Activated T-helper 1 cell treated with anti-CD3 and anti-CD28 coated beads, Interleukin-12 subunit alpha, Interleukin-12 subunit beta, Interleukin-2, Interleukin-4 antibody, amounts not matched to agents 30 ng/mL and 10 ng/mL and 1 ng/mL, durations not matched to agents 14 hours and 24 hours and 36 hours (primary cell): ENCODE measurements at regions not wholly inside any gene's neighbourhood (a gene's known extent, or its start where the extent isn't known, plus 50 kb on each side); places are given as distances from the start of the nearest gene placed in this dataset.

Source experiments
- DNase-seq: peaks from one replicate; pipeline ENCODE4 v3.0.0; 2021; ENCODE audit warnings: low spot score
- H3K27ac Mint-ChIP-seq: one replicate; pipeline ENCODE4 v1.8.0; 2021; ENCODE audit warnings: mild to moderate bottlenecking, mixed read lengths
- H3K27me3 Mint-ChIP-seq: one replicate; pipeline ENCODE4 v1.8.0; 2022; ENCODE audit warnings: mild to moderate bottlenecking, moderate library complexity, mixed read lengths; ENCODE audit not compliant: insufficient read depth
- H3K36me3 Mint-ChIP-seq: one replicate; pipeline ENCODE4 v1.8.0; 2021; ENCODE audit warnings: low read depth, mixed read lengths
- H3K4me1 Mint-ChIP-seq: one replicate; pipeline ENCODE4 v1.8.0; 2021; ENCODE audit warnings: low read depth, mixed read lengths
- H3K4me3 Mint-ChIP-seq: one replicate; pipeline ENCODE4 v1.8.0; 2021; ENCODE audit warnings: mild to moderate bottlenecking, moderate library complexity, mixed read lengths
- H3K9me3 Mint-ChIP-seq: one replicate; pipeline ENCODE4 v1.8.0; 2021; ENCODE audit warnings: mixed read lengths
- intact Hi-C: fragments of 100-400 bp; cut with micrococcal nuclease; formaldehyde crosslinking; loops from one replicate; pipeline ENCODE4 v1.15.1; 2024

DNA sequence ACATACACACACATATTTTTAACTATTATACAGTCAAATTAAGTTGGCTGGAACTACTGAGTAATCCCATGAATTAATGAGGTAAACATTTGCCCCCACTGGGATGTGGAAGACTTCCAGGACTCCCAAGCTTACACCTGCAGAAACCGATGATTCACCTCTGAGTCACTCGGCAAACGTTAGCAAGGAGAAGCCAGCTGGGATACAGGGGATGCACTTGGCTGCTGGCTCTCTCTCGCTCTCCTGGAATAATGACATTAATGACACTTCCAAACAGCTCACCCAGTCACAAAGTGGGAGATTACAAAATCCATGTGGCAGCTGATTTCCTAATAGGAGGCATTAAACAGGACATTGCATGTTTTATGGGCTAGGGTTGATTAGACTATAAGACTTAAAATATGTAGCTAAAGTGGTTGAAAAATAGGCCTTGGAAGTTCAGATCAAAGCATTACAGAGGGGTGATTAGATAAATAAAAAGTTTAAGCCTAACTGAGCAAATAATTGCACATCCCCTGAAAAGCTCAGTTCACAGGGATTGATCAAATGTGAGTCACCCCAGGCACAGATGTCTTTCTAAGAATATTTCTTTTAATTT is 500.9 kb downstream of the SOX2 start:
- Mint-ChIP-seq H3K9me3 (no peaks in the 10 kb centered on the region), H3K4me1 (no peaks in the 10 kb centered on the region), H3K27me3 (peaks cover 3% of the 10 kb centered on the region), H3K36me3 (no peaks in the 10 kb centered on the region), H3K4me3 (no peak overlapping the region), H3K27ac (no peak overlapping the region)
- intact Hi-C loops, result no loop called here
- no peak for DNase-seq

- DNase-seq, result no peak
- no peaks in the 10 kb centered on the region for H3K36me3 Mint-ChIP-seq
- peaks cover 3% of the 10 kb centered on the region for H3K27me3 Mint-ChIP-seq
- H3K4me1 Mint-ChIP-seq, result no peaks in the 10 kb centered on the region
- intact Hi-C loops, result no loop called here
- no peaks in the 10 kb centered on the region for H3K9me3 Mint-ChIP-seq
- no peak overlapping the region for H3K27ac Mint-ChIP-seq
- H3K4me3 Mint-ChIP-seq, result no peak overlapping the region
Observed at GRCh38 chr3:182214416-182214815, 502.7 kb downstream of the SOX2 start.

- no peak overlapping the region for H3K27ac Mint-ChIP-seq
- no peaks in the 10 kb centered on the region for H3K36me3 Mint-ChIP-seq
- DNase-seq, result no peak
- H3K27me3 Mint-ChIP-seq, result peaks cover 3% of the 10 kb centered on the region
- no peak overlapping the region for H3K4me3 Mint-ChIP-seq
- intact Hi-C loops, result no loop called here
- no peaks in the 10 kb centered on the region for H3K4me1 Mint-ChIP-seq
- H3K9me3 Mint-ChIP-seq, result no peaks in the 10 kb centered on the region
Observed at GRCh38 chr3:182215881-182216280, 504.2 kb downstream of the SOX2 start.

DNA sequence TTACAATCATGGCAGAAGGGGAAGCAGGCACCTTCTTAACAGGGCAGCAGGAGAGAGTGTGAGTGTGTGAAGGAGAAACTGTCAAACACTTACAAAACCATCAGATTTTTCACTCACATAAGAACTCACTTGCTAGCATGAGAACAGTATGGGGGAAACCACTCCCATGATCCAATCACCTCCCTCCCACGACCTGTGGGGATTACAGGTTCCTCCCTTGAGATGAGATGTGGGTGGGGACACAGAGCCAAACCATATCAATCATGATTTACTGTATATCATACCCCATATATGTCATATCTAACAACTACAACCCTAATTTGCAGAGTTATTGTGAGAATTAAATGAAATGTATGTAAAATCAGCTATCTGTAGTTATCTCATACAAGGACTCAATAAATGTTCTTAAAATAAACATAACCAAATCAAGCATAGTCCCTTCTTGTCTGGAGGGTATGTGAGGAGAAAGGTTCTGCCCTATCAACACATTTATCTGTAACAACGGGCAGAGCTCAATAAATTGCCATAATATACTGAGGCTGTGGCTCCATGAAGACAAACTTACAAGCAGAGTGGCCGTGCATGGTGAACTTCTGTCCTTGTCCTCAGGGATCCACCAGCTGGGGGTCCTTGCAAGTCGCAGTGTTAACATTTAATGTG is 504.7 kb downstream of the SOX2 start:
- H3K9me3 Mint-ChIP-seq, result no peaks in the 10 kb centered on the region
- peaks cover 3% of the 10 kb centered on the region for H3K27me3 Mint-ChIP-seq
- DNase-seq, result no peak
- intact Hi-C loops, result no loop called here
- H3K4me1 Mint-ChIP-seq, result no peaks in the 10 kb centered on the region
- H3K36me3 Mint-ChIP-seq, result no peaks in the 10 kb centered on the region
- no peak overlapping the region for H3K4me3 Mint-ChIP-seq
- no peak overlapping the region for H3K27ac Mint-ChIP-seq

DNA sequence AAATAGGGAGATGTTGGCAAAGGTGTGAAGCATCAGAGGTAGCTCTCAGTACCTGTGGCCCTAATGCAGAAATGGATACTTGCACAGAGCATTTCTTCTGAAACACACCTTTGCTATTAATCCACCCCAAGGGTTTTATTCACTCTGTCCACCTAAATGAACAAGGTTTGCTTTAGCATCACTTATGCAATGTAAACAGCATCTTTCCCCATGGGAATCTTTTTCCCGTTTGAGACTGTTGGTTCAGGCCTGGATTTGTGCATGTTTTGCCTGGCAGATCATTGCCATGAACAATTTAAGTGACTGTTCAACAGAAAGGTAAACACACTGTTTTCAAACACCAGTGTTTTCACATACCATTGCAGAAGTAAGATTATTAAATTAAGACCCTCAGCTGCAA is 508.3 kb downstream of the SOX2 start:
- no peak for DNase-seq
- Mint-ChIP-seq H3K9me3 (no peaks in the 10 kb centered on the region), H3K4me3 (no peak overlapping the region), H3K27ac (no peak overlapping the region), H3K4me1 (no peaks in the 10 kb centered on the region), H3K27me3 (peaks cover 2% of the 10 kb centered on the region), H3K36me3 (no peaks in the 10 kb centered on the region)
- intact Hi-C loops, result no loop called here

- H3K9me3 Mint-ChIP-seq, result no peaks in the 10 kb centered on the region
- no peak for DNase-seq
- no peak overlapping the region for H3K27ac Mint-ChIP-seq
- H3K36me3 Mint-ChIP-seq, result no peaks in the 10 kb centered on the region
- intact Hi-C loops, result no loop called here
- H3K4me3 Mint-ChIP-seq, result no peak overlapping the region
- no peaks in the 10 kb centered on the region for H3K4me1 Mint-ChIP-seq
- H3K27me3 Mint-ChIP-seq, result no peaks in the 10 kb centered on the region
Observed at GRCh38 chr3:182220471-182220870, 508.7 kb downstream of the SOX2 start.

- intact Hi-C loops, result no loop called here
- no peaks in the 10 kb centered on the region for H3K4me1 Mint-ChIP-seq
- no peaks in the 10 kb centered on the region for H3K36me3 Mint-ChIP-seq
- H3K27ac Mint-ChIP-seq, result no peak overlapping the region
- no peak overlapping the region for H3K4me3 Mint-ChIP-seq
- no peaks in the 10 kb centered on the region for H3K9me3 Mint-ChIP-seq
- no peaks in the 10 kb centered on the region for H3K27me3 Mint-ChIP-seq
- no peak for DNase-seq
Observed at GRCh38 chr3:182226995-182227394, 515.3 kb downstream of the SOX2 start.

DNA sequence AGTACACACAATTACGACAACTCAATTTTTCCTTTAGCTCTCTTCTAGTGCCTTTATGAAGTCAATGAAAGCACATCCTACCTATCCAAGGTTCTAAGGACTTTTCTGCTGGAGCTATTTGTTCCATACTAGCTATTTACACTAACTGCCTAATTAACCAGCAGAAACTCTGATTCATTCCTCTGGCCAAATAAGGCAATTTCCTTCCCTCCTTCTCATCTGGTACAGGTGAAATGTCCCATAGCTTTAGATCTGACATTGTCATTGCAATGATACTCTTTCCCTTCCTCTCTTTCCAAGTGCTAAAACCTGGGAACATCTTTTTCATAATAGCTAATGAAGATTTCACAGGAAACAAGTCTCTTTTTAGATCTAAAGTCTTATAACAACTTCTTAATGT is 521.7 kb downstream of the SOX2 start:
- DNase-seq, result no peak
- Mint-ChIP-seq H3K4me1 (no peaks in the 10 kb centered on the region), H3K27me3 (no peaks in the 10 kb centered on the region), H3K27ac (no peak overlapping the region), H3K4me3 (no peak overlapping the region), H3K9me3 (no peaks in the 10 kb centered on the region), H3K36me3 (no peaks in the 10 kb centered on the region)
- intact Hi-C loops, result no loop called here

DNA sequence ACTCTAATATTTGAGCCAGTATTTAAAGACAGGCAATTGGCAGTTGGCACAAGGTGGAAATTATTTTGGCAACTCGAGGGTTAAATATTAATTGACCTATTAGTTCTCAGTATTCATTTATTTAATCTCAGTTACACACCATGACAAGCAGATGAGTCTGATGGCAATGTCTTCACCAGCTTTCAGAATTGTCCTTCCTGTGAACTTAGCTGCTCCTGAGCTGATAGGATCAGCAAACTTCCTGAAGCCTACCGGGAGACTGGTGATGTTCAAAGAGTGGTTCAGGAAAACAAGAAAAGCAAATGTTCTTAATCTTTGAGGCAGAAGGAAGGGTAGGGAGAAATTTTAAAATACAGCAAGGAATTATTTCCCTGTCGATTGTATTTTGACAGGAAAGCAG is 522.2 kb downstream of the SOX2 start:
- Mint-ChIP-seq H3K4me3 (no peak overlapping the region), H3K27ac (no peak overlapping the region), H3K9me3 (no peaks in the 10 kb centered on the region), H3K27me3 (no peaks in the 10 kb centered on the region), H3K4me1 (no peaks in the 10 kb centered on the region), H3K36me3 (no peaks in the 10 kb centered on the region)
- intact Hi-C loops, result no loop called here
- no peak for DNase-seq

DNA sequence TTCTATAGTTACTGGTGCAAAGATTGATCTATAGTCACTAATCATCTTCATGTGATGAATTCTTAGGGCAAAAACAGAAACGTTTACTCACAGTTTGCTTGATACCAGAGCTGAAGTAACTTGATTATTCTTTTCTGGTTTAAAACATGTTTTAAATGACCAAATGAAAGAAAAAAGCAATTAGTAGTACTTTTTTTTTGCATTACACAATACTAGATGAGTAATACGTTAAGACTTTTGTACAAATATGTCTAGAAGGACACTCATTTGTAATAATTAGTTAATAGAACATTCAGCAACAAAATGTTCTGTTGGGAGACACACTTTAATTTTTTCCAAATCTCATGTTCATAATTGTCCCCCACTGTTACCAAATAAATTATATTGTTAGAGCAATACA is 523.2 kb downstream of the SOX2 start:
- Mint-ChIP-seq H3K27ac (no peak overlapping the region), H3K9me3 (no peaks in the 10 kb centered on the region), H3K27me3 (no peaks in the 10 kb centered on the region), H3K4me3 (no peak overlapping the region), H3K4me1 (no peaks in the 10 kb centered on the region), H3K36me3 (no peaks in the 10 kb centered on the region)
- no peak for DNase-seq
- intact Hi-C loops, result no loop called here

DNA sequence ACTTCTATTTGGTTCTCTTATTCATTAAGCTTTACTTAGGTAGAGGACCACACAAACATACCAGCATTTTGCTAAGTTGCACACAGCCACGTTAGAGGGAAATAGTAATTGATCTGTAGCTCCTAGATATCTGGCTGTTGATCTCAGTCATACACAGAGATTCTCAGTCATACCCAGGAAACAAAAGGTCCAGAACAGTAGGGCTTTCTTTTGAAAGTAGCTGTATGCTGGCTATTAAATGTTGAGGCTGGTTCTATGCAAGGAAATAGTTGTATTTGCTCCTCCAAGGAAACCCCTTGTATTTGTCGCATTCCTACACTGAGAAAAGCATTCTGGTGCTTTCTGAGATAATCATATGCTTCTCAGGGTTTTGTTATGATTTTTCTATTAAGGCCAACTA is 523.8 kb downstream of the SOX2 start:
- intact Hi-C loops, result no loop called here
- Mint-ChIP-seq H3K27me3 (no peaks in the 10 kb centered on the region), H3K36me3 (no peaks in the 10 kb centered on the region), H3K27ac (no peak overlapping the region), H3K4me3 (no peak overlapping the region), H3K4me1 (no peaks in the 10 kb centered on the region), H3K9me3 (no peaks in the 10 kb centered on the region)
- DNase-seq, result no peak

- no peak overlapping the region for H3K4me3 Mint-ChIP-seq
- H3K27ac Mint-ChIP-seq, result no peak overlapping the region
- no peaks in the 10 kb centered on the region for H3K9me3 Mint-ChIP-seq
- no peak for DNase-seq
- no peaks in the 10 kb centered on the region for H3K36me3 Mint-ChIP-seq
- intact Hi-C loops, result no loop called here
- H3K4me1 Mint-ChIP-seq, result no peaks in the 10 kb centered on the region
- H3K27me3 Mint-ChIP-seq, result no peaks in the 10 kb centered on the region
Observed at GRCh38 chr3:182238126-182238525, 526.4 kb downstream of the SOX2 start.

DNA sequence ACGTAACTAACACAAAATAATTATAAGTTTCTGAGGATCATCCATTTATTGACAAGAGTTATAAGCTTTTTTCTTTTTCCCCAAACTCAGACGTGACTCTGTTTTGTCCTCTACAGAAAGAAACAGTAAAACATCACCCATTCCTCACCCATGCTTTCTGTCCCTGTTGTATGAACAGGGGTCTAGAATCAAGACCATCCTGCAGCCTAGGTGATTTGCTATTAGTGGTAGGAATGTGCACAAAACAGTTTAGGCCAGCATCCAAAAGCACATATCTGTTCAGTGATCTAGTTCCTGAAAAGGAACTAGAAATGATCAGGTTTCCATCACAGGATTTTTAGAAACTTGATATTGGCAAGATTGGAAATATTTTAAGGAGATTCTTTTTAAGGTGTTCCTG is 527.6 kb downstream of the SOX2 start:
- no peak overlapping the region for H3K27ac Mint-ChIP-seq
- no peak for DNase-seq
- no peaks in the 10 kb centered on the region for H3K27me3 Mint-ChIP-seq
- H3K36me3 Mint-ChIP-seq, result no peaks in the 10 kb centered on the region
- intact Hi-C loops, result no loop called here
- no peaks in the 10 kb centered on the region for H3K9me3 Mint-ChIP-seq
- no peaks in the 10 kb centered on the region for H3K4me1 Mint-ChIP-seq
- no peak overlapping the region for H3K4me3 Mint-ChIP-seq

DNA sequence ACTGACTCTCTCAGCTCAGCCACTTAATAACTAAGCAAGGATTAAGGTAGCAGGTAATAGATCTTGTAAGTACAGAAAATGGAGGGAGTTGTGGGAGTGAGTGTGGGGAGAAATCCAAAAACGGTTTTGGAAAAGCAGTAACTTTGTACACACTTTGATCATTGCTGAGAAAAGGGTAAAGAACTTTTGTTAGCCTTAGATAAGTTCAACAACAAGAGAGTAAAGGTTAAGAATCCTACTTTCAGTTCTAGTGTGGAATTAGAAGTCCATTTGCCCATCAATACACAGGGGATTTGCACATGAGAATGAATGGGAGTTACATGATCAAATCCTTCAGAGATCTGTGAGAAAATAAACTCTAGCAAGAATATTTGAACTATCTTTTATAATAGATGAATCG is 528.7 kb downstream of the SOX2 start:
- H3K4me1 Mint-ChIP-seq, result no peaks in the 10 kb centered on the region
- no peak overlapping the region for H3K4me3 Mint-ChIP-seq
- intact Hi-C loops, result no loop called here
- no peak overlapping the region for H3K27ac Mint-ChIP-seq
- no peaks in the 10 kb centered on the region for H3K27me3 Mint-ChIP-seq
- H3K36me3 Mint-ChIP-seq, result no peaks in the 10 kb centered on the region
- H3K9me3 Mint-ChIP-seq, result no peaks in the 10 kb centered on the region
- DNase-seq, result no peak
